ENCODE measurements at regions not wholly inside any gene's neighbourhood (a gene's known extent, or its start where the extent isn't known, plus 50 kb on each side); places are given as distances from the start of the nearest gene placed in this dataset.

- DNase-seq (ENCODE audit: low read depth) = no peak
These were observed 621.5 kb upstream of the BTBD3 start for GRCh38 chr20:11296221-11296620.

DNA sequence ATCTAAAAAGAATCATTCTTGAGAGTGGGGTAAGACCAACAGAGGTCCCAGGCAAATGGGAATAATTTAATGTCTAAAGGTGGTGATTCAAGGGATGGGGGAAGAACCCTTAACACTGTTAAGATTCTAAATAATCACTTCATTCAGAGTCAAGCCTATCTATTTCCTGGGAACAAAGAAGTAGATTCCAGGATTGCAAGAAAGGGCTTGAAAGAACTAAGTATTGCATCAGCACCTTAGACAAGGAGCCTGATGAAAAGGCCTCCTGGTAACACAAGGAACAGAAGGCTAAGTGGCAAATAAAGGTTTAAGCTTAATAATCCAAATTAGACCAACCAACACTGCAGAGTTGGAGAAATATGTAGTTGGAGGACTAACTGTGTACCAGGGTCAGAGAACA, 620.7 kb upstream of the BTBD3 start:
- DNase-seq (ENCODE audit: low read depth) = no peak

GRCh38 chr20:11301699-11302098, 616.0 kb upstream of the BTBD3 start:
- DNase-seq (ENCODE audit: low read depth) = no peak

DNA sequence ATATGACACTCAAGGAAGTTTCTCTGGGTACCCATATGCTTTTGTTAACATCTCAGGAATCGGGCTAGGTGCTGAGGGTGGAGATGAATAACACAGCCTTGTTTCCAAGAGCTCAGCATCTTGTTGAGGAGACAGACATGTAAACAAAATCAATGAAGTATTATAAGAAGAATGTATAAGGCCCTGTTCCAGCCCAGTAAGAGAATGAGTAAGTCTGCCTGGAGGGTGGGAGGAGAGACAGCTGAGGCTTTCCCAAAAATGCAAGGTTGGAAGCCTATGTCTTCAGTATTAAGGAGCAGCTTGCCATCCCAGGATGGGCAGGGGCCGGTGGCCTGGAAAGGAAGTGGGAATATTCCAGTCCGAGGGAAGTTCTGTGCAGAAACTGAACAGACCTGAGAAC, 615.3 kb upstream of the BTBD3 start:
- peak; percentile 2 for DNase-seq (ENCODE audit: low read depth)

DNA sequence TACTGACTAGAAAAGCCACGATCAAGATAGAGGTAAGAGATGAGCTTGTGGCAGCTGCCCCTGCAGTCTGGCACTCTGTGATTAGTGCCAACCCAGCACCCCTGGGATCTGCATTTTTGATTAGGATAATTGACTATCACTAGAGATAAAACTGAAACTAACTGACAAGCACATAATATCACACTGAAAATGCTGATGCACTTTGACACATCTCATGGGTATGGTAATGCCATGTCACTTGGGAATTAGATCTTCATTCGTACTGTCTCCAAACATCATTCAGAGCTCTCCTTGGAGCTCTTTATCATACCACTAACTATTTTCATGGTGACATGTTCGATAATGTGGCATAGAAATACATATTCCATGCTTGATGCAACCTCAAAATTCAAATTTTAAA, 612.9 kb upstream of the BTBD3 start:
- DNase-seq (ENCODE audit: low read depth) = no peak

- DNase-seq (ENCODE audit: low read depth) = no peak
These were observed 612.3 kb upstream of the BTBD3 start for GRCh38 chr20:11305406-11305805.

DNA sequence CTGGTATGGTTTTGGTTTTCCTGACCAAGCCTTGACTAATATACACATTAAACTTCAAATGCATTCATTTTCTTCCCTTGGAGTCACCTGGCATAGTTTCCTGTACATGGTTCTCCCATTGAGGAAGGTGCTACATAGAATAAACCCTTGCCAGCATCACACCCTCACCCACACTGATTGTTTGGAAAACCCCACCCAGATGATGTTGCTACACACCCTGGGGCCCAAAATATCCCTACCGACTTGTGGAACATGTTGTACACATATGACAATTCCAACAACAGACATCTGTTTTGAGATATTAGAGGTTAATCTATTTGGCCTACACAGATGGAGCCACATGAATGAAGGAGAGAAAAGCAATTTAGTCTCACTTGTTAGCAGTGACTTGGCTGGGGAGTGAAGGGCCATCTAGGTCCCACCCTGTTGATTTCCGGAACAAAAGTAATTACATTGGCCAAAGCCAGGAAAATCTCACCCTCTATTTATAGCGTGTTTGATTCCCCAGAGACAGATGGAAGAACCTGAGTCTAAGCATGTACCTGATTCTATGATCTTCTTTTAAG, 606.0 kb upstream of the BTBD3 start:
- DNase-seq (ENCODE audit: low read depth) = no peak

GRCh38 chr20:11315525-11315924, 602.2 kb upstream of the BTBD3 start:
- no peak for DNase-seq (ENCODE audit: low read depth)

- DNase-seq (ENCODE audit: low read depth) = no peak
These were observed 601.4 kb upstream of the BTBD3 start for GRCh38 chr20:11316244-11316643.

DNA sequence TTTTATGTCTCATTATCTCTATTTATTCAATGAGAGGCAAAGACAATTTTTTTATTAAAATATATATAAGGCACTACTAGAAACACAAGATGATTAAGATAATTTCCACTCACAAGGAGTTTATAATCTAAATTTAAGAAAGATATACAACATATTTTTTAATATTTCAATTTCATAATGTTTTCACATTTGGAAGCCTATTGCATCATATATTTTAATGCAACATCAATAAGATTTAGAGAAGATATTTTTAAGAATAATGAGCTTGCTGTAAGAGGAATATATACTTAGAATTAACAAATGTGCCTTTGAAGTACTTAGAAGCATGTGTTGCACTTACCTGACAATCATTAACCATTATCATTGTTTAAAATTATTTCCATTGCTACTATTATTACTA, 597.7 kb upstream of the BTBD3 start:
- no peak for DNase-seq (ENCODE audit: low read depth)

GRCh38 chr20:11323816-11324215, 593.9 kb upstream of the BTBD3 start:
- DNase-seq (ENCODE audit: low read depth) = no peak

GRCh38 chr20:11324990-11325389, 592.7 kb upstream of the BTBD3 start:
- no peak for DNase-seq (ENCODE audit: low read depth)

- DNase-seq (ENCODE audit: low read depth) = no peak
These were observed 588.9 kb upstream of the BTBD3 start for GRCh38 chr20:11328839-11329238.

DNA sequence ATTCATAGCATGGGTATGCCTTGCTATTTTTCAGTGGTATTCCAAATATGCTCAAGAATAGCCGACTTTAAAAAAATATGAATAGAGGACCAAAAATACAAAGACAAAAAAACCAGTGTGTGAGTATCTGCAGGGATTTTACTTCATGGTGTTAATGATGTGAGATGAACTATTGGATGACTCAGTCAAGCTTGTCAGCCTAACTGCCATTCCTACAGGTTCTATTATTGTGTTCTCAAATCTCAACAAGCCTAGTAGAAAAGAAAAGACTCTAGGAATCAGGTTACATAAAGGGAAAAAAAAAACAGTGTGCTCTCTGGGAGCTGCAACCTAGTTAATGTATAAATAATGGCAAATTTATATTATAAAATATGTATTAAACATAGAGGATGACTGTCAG, 588.4 kb upstream of the BTBD3 start:
- no peak for DNase-seq (ENCODE audit: low read depth)

DNA sequence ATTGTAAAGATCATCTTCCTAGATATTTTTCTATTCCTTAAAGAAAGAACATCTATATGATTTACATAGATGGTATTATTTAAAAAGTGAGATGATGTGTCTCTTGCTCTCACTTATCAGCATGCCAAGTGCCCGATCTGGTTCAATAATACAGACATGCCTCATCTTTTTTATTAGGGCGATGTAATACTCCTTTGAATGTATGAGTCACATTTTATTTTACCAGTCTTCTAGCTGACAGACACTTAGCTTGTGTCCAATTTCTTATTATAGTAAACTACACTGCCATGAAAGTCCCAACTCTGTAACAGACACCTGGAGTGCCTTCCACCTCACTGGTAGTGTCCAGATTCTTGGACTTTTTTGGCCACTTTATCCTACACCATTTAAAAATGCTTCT, 586.6 kb upstream of the BTBD3 start:
- no peak for DNase-seq (ENCODE audit: low read depth)

- DNase-seq (ENCODE audit: low read depth) = no peak
These were observed 585.3 kb upstream of the BTBD3 start for GRCh38 chr20:11332381-11332780.

DNA sequence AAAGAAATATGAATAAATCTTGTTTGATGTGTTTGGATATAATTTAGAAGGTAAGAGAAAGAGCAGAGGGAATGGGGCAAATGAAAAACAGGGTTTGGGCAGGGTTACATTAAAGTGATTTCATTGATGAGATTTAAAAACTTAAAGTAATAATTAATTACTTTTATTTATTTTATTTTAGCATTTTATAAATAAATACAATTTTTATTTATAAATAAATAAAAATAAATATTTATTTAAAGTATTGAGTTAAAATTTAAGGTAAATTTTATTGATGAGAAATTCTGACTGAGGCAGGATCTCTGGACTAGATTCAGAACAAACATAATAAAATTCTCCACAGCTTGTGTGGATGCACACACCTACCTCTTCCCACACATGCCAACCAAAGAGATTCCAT, 584.1 kb upstream of the BTBD3 start:
- DNase-seq (ENCODE audit: low read depth) = no peak

GRCh38 chr20:11337361-11338130, 580.1 kb upstream of the BTBD3 start:
- no peak for DNase-seq (ENCODE audit: low read depth)

- DNase-seq (ENCODE audit: low read depth) = peak; percentile 10
These were observed 579.0 kb upstream of the BTBD3 start for GRCh38 chr20:11338496-11339306.

DNA sequence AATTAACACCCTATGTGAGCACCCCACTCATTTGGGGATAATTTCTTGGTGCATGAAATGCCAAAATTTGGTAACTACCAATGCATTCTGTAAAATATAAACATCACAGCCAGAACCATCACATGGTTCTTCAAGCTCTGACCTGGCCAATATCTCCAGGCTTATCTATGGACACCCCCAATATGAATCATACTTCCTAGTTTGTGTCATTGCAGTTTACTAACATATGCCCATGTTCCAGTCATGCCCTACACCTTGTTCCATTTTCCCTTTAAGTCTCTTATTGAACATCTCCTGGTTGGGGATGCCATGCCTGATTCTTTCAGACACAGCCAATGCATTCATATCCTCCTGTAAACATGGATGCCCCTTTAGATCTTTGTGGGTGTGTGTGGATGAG, 572.8 kb upstream of the BTBD3 start:
- no peak for DNase-seq (ENCODE audit: low read depth)

GRCh38 chr20:11347738-11348137, 570.0 kb upstream of the BTBD3 start:
- no peak for DNase-seq (ENCODE audit: low read depth)

- DNase-seq (ENCODE audit: low read depth) = peak; percentile 77
These were observed 567.3 kb upstream of the BTBD3 start for GRCh38 chr20:11350126-11351005.

Data from stromal cell of bone marrow (primary cell).